GM21529 (cell line): ENCODE measurements at regions not wholly inside any gene's neighbourhood (a gene's known extent, or its start where the extent isn't known, plus 50 kb on each side); places are given as distances from the start of the nearest gene placed in this dataset.

Experiments
- ATAC-seq: cut with Tn5 transposase; IDR thresholded peaks from one replicate; pipeline ENCODE4 v1.9.1; 2021; ENCODE audit not compliant: unreplicated experiment

DNA sequence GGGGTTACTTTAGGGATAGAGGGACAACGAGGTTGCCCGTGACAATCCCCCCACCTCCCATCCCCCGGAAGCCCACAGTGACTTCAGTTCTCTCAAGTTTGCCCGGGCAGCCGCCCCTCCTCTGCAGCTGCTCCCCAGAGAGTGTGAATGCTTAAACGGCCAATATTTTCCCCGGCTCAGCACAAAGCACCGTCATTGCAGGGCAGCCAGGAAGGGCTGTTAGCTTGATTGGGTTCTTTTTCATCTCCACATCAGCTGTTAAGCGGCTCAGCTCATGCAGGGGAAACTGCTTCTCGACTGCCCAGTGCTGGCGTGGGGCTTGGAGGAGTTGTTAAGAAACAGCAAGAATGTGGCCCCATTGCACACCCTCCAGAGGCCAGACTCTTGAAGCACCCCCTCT lies 120.5 kb upstream of the NCOR2 start:
- ATAC-seq = no peak

DNA sequence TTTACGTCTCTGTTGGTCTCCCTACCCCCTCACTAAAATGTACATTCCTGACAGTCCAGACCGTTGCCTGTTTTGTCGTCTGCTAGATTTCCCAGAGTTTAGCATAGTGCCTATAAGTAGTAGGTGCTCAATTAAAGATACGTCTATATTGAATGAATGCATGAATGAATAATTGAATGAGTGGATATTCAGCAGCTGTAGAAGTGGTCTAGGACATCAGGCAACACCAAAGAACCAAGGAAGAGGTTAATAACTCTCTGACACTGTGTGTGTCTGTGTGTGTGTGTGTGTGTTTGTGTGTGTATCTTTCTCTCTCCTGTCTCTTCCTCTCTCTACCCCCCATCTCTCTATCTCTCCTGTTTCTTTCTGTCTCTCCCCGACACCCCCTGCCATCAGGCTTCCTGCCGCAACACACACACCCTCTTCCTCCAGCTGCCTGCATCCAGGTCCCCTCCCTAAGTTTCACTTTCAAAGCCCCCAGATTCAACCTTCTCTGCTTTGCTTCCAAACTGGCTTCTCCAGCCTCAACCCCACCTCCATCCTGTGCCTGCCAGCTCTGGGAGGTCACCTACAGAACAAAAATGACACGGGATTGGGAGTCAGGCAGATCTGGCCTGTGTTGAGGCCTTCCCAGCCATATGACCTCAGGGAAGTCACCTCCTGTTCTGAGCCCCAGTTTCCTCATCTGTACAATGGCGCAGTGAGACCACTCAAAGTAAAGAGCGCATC lies 119.9 kb upstream of the NCOR2 start:
- no peak for ATAC-seq

DNA sequence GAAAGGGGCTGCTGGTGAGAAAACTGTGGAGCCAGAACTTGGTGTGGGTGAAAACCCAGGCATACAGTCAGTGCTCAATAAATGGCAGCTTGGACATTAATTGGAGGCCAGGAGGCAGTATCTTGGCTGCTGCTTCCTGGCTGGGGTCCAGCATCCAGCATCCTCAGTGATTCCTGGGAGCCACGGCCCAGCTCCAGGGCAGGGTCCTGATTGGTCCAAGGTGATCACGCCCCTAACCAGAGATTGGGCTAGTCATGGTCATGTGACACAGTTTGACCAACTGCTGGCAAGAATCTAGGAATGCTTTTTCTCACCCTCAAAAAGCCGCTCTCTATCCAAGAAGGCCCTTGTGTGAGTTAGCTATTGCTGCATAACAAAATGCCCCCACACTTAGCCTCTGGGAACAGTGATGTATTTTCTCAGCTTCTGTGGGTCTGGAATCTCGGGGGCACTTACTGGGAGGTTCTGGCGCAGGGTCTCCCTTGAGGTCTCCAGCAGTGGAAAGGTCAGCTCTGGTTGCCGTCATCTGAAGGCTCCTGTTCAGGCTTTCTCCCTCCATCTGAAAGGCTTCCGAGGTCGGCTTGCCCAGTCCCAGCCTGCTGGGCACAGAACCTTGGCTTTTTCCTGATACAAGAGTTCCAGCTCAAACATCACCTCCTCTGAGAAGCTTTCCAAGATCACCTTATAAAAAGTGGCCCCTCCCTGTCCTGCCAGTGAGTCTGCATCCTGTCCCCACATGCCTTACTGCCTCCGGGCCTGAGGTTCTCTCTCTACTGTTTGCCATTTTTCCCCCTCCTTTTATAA lies 119.2 kb upstream of the NCOR2 start:
- no peak for ATAC-seq

DNA sequence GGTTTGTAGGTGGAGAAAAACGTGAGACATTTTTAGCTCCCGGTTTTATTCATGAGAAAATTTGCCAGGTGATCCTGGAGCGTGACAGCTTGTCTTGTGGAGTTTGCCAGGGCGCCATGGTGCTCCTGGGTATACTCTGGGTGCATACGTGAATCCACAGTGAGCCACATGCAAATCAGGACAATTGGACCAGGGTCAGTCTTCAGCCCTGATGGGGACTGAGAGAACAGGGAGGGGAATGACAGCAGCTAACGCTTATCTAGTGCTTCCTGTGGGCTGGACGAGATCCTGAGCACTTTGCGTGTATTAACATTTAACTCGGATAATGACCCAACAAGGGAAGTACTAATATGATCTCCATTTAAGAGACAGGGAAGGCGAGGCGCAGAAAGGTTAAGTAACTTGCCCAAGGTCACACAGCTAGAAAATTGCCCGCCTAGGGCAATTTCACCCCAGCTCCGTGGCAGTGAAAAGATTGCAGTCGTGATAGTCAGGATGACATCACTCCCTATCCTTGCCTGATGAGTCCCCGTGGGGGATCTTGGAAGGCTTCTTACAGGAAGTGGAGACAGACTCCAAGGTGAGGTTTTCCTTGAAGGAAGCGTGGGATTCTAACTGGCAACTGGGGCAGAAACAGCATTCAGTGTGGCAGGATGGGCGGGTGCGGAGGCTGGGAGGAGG lies 118.4 kb upstream of the NCOR2 start:
- ATAC-seq = no peak

DNA sequence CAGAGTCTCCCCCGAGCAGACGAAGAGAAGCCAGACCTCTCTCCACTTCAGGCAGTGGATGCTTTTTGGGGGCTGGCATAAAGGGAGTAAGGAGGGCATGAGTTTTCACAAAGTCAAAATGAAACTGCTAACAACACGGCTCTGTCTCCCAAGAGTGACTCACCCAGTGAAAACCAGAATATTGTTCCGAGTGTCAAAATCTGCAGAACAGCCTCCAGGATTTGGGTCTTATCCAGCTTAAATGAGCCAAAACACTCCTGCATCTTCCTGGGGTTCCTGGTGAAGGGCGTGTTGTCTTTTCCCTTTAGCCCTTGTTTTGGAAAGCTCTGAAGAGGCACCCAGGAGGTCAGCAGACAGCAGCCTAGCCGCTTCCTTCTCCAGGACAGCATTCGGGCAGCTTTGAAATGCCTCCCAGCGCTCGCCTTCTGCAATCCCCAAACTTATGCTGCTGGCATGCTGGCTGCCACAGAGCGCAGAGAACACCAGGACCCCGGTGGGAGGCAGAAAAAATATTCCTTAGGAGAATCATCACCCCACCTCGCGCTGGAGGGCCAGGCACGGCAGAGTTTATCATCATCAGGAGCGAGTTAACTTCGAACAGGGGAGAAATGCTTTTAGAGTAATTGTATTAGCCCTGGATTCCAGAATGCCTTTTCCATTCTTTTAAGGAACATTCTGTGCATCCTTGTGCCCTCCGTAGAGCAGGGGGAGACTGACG lies 117.7 kb upstream of the NCOR2 start:
- no peak for ATAC-seq

DNA sequence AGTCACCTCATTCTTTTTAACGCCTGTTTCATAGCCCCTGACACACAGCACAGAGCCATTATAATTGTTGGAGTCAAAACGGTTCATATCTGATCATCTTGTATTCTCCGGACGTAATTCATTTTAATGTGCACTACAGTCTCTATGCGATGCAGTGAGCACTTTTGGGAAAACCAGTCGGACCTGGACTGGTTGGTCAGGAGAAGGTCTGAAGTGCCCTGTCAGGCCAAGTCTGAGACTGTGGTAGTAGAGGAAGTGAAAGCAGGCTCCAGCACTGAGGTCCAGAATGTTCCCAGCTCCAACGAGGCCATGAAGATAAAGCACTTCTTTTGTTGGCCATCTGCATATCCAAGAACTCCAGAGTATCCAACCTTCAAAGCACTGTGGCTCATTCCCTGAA lies 117.1 kb upstream of the NCOR2 start:
- ATAC-seq = no peak

DNA sequence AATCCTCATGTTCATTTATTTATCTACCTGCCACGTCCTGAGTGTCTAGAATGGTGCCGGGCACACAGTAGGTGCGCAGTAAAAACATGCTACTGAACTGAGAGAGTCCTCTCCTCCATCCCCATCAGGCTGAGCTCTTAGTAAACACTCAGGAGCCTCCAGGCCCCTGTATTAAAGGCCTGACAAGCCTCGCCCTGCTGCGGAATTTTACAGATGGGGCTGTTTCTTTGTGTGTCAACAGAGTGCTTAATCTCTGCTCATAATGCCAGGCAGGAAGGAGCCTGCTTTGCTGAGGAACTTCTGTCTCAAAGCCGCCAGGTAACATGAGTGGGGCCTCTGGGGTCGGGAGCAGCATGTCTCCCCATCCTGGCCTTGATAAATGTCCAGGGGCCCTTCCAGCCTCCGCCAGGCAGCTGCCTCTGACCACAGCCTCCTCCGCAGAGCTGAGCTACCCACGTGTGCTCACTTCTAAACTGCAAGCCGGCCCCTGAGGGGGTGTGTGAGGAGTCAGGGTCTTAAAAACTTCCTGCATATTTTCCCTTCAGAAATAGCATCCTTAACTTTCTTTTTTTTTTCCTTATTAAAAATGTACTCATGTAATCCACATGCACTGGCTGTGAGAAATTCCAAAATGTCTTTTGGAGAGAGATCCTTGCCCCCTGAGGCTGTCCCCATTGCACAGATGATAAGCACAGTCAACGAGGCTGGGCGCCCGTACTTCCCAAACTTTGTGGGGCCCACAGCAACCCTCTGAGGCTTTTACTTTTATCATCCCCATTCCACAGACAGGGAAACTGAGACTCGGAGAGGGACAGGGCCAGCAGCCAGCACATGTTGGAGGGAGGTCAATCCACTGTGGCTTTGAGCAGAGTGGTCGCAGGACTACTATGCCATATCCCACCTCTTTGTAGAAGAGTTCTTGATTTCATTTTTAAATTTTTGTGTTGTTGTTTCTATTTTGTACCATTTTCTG lies 116.0 kb upstream of the NCOR2 start:
- ATAC-seq = no peak

DNA sequence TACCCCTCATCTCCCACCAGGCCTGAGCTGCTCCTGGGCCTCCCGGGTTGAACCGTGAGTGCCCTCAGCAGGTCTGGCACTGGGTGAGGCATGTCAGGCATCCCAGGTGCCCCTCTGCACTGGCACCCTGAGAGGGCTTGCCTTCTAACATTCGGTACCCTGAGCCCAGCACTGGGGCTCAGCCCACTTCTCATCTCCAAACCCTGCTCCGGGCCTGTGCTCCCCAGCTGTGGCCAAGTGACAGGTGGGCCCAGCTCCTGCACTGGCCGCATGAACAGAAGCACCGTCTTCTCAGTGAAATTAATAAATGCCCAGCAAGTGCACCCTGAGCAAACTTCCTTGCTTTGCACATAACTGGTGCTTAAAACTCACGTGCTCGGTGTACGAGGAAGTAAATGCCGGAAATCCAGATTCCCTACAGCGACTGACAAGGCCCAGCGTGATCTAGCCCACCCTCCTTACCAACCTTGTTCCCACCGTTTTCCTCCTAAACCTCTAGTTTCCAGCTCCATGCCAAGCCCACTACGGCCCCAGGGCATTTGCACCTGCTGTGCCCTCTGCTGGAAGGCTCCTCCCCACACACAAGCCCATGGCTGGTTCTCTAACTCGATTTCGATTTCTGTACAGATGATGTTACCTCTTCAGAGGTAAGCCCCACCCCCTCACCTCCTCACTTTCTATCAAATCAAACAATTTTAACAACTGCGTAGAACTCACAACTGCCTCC lies 115.2 kb upstream of the NCOR2 start:
- no peak for ATAC-seq

DNA sequence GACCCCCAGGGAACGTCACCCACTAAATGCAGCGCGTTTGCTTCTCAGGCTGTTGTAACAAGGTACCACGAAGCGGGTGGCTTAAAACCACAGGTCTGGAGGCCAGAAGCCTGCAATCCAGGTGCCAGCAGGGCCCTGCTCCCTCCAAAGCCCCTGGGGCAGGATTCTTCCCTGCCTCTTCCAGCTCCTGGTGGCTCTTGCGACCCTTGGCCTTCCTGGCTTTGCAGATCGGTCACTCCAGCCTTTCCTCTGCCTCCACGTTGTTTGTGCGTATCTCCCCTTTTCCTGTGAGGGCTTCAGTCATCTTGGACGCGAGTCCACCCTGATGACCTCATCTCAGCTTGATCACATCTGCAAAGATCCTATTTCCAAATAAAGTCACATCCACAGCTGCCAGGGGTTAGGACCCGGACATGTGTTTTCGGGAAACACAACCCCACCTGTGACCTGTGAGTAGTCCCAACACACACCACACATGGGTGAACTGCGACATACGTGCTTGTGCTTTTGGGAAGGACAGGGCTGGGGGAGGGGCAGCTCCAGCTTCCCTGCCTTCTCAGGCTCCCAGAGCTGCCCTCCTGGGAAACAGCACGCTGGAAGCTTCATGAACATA lies 114.5 kb upstream of the NCOR2 start:
- ATAC-seq = no peak

DNA sequence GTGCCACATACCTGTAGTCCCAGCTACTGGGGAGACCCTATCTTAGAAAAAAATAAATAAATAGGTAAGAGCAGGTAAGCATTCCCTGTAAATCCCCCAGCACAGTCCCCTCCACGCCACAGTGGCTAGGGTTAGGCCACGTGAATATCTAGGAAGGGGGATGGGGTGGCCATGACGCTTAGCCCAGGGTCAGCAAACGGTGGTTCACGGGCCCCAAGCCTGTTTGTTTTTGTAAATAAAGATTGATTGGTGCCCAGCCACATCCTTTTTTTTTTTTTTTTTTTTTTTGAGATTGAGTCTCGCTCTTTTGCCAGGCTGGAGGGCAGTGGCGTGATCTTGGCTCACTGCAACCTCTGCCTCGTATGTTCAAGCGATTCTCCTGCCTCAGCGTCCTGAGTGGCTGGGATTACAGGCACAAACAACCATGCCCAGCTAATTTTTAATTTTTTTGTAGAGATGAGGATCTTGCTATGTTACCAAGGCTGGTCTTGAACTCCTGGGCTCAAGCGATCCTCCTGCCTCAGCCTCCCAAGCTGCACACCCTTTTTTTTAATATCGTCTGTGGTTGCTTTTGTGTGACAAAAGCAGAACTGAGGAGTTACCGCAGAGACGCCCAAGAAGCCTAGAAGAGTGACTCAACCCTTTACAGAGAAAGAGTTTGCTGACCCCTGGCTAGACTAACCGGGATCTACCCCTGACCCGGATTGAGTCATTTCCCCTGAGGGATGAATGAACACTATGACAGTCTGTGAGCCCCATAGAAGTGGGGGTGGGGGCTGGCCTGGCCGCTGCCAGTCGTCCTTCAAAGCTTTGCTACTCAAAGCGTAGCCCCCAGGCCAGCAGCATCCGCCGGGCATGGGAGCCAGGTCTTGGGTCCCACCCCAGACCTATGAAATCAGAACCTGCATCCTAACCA lies 113.7 kb upstream of the NCOR2 start:
- no peak for ATAC-seq

DNA sequence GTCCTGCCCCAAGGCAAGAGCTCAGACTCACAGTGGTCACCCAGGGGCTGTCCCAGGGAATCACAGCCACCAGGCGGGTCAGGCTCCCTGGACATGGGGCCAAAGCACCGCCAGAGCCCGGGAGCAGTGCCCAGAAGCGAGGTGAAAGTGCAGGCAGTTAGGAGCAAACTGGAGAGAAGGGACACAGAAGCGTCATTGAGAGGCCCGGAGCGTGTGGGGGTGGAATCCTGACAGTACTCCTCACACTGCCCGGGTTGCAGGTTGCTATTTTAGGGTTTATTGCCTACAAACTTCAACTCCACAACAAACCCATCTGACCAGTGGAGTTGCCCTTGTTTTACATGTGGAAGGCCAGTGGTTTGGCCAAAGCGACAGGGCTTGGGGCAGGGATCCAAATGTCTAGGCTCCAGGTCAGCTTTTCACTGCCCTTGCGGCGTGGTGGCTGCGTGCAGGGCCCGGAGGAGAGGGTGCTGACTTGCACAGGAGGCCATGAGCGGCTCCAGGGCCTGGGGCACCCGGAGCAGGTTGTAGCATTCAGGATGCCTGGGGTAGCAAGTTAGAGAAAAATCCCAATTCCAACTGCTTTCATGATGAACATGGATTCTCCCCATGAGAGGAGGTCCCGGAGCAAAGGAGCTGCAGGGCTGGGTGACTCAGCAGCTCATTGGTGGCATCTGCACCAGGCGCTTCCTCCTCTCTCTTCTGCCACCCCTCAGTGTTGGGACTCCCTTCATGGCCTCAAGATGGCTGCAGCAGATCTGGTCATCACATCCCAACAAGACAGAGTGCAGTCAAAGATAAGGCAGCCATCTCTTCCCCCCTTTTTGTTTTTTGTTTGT lies 112.3 kb upstream of the NCOR2 start:
- no peak for ATAC-seq

DNA sequence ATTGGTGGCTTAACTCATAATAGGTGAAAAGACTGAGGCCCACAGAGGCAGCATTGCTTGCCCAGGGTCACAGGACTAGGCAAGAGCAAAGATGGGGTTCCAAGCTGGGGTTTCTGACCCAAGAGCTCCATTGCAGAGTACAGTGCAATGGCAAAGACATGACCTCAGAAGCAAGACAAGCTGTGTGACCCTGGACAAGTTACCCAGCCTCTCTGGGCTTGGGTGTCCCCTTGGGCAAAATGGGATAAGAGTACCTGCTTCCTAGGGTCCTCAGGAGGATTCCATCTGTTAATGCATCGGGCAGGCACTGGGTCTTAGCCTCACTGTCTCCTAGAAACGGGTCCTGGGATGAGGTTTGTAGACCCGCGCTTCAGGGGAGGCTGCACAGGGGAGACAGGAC lies 111.6 kb upstream of the NCOR2 start:
- no peak for ATAC-seq

DNA sequence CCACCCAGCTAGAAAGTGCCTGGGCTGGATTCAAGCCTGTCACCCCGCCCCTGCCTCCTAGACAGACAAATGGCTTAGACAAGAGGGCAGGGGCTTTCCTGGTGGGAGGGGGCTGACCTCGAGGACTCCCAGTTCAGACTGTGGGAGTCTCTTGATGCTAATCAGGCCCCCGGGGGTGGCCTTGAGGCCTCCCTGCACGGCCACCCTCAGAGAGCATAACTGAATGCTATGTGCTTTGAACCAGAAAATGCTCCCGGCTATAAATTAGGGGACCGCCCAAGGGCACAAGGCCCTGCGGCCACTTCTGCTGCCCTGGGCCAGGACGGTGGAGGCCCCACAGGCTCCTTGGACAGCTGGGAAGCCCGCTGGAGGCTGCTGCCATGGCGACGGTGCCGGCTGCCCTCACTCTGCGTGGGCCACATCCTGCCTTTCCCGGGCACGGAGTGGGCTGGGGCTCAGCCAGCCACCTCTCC lies 111.0 kb upstream of the NCOR2 start:
- no peak for ATAC-seq

DNA sequence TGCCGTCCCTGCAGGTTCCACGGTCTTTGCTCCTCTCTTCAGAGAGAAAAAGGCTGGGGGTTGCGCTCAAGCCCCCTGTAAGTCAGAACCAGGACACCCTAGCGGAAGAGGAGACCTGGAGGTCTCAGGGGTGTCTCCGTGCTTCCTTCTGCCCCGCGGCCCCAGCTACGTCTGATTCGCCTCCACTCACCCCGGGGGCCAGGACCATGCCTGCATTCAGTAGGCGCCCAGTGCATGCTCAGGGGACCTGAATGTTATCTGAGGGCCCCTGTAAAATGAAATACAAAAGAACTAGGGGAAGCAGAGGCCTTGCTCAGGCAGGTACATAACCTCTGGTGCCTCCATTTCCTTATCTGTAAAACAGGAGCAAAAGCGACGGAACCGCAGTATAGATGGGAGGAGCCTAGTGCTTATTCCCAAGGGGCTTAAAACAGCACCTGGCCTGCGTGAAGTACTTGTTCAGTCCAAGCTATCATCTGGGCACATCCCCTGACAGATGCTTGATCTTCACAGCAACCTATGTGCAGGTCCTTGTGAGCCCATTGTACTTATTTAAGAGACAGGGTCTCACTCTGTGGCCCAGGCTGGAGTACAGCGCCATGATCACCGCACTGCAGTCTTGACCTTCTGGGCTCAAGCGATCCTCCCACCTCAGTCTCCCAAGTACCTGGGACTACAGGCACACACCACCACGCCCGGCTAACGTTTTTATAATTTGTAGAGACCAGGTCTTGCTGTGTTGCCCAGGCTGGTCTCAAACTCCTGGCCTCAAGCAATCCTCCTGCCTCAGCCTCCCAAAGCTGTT lies 110.3 kb upstream of the NCOR2 start:
- no peak for ATAC-seq

DNA sequence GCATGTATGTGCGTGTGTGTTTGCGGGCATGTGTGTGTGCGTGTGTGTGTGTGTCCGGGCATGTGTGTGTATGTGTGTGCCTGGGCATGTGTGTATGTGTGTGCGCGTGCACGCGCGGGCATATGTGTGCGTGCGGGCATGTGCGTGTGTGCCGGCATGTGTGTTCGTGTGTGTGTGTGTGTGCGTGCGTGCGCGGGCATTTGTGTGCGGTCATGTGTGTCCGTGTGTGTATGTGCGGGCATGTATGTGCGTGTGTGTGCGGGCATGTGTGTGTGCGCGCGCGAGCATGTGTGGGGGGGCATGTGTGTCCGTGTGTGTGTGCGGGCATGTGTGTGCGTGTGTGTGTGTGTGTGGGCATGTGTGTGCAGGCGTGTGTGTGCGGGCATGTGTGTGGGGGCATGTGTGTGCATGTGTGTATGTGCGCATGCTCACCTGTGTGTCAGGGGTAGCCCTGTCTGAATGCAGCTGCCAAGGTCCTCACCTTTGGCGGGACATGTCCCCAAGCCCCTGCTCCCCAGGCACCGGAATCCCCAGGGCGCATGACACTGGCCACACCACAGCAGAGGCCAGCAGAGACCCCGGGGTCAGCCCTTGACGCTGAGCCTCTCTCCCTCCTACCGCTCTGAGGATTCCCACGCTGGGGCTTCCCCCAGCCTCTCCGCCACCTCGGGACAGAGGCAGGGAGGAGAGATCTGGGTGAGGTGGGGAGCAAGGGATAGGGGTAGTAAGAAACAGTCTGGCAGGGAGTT lies 109.5 kb upstream of the NCOR2 start:
- no peak for ATAC-seq
